Suppressor macrophage (primary cell): ENCODE measurements at regions not wholly inside any gene's neighbourhood (a gene's known extent, or its start where the extent isn't known, plus 50 kb on each side); places are given as distances from the start of the nearest gene placed in this dataset.
"Not testable (repeated sequence)": the region's sequence is repeated elsewhere in the genome, so short reads cannot be mapped to it uniquely, and the experiment has no call there.

Source experiments
- DNase-seq, 4 experiments: peaks; one replicate each; pipeline ENCODE4 v3.0.0-alpha.2; 2020 to 2022

- peak in 1 of 4 experiments; percentile 6 for DNase-seq
Measured at GRCh38 chr1:82395440-82395839, 594.7 kb downstream of the ADGRL2 start.

GRCh38 chr1:82392946-82393345, 592.2 kb downstream of the ADGRL2 start:
- DNase-seq: no peak

- no peak for DNase-seq
Measured at GRCh38 chr1:82392513-82392912, 591.8 kb downstream of the ADGRL2 start.

- DNase-seq: no peak
Measured at GRCh38 chr1:82391712-82392111, 591.0 kb downstream of the ADGRL2 start.

GRCh38 chr1:82390627-82391026, 589.9 kb downstream of the ADGRL2 start:
- DNase-seq: no peak

- no peak for DNase-seq
Measured at GRCh38 chr1:82388679-82389078, 587.9 kb downstream of the ADGRL2 start.

GRCh38 chr1:82387012-82387366, 586.3 kb downstream of the ADGRL2 start:
- no peak for DNase-seq

- DNase-seq: no peak
Measured at GRCh38 chr1:82386365-82387011, 585.8 kb downstream of the ADGRL2 start.

- no peak for DNase-seq
Measured at GRCh38 chr1:82384776-82385175, 584.0 kb downstream of the ADGRL2 start.

- no peak for DNase-seq
Measured at GRCh38 chr1:82377201-82377884, 576.6 kb downstream of the ADGRL2 start.

GRCh38 chr1:82373710-82374109, 573.0 kb downstream of the ADGRL2 start:
- no peak for DNase-seq

GRCh38 chr1:82371844-82372498, 571.2 kb downstream of the ADGRL2 start:
- no peak for DNase-seq

GRCh38 chr1:82367456-82367855, 566.7 kb downstream of the ADGRL2 start:
- DNase-seq: no peak

- DNase-seq: no peak
Measured at GRCh38 chr1:82366689-82367088, 566.0 kb downstream of the ADGRL2 start.

GRCh38 chr1:82359541-82359940, 558.8 kb downstream of the ADGRL2 start:
- not testable (repeated sequence) for DNase-seq

GRCh38 chr1:82358706-82359105, 558.0 kb downstream of the ADGRL2 start:
- not testable (repeated sequence) for DNase-seq

GRCh38 chr1:82354546-82354945, 553.8 kb downstream of the ADGRL2 start:
- DNase-seq: not testable (repeated sequence)

- DNase-seq: no peak
Measured at GRCh38 chr1:82348487-82348886, 547.8 kb downstream of the ADGRL2 start.

GRCh38 chr1:82346141-82346540, 545.4 kb downstream of the ADGRL2 start:
- DNase-seq: no peak

- DNase-seq: no peak
Measured at GRCh38 chr1:82343381-82343780, 542.6 kb downstream of the ADGRL2 start.

GRCh38 chr1:82337635-82338034, 536.9 kb downstream of the ADGRL2 start:
- DNase-seq: no peak

GRCh38 chr1:82330330-82330729, 529.6 kb downstream of the ADGRL2 start:
- DNase-seq: no peak

GRCh38 chr1:82329226-82329625, 528.5 kb downstream of the ADGRL2 start:
- DNase-seq: no peak
